ENCODE measurements at regions not wholly inside any gene's neighbourhood (a gene's known extent, or its start where the extent isn't known, plus 50 kb on each side); places are given as distances from the start of the nearest gene placed in this dataset.

- intact Hi-C loops (cut with DNase I; ENCODE audit: low total_unique reads): no loop called here
- no peaks in the 10 kb centered on the region for H3K4me1 ChIP-seq
- no peaks in the 10 kb centered on the region for H3K9me3 ChIP-seq
- H3K27me3 ChIP-seq: no peaks in the 10 kb centered on the region
- no peak overlapping the region for H3K4me3 ChIP-seq
- no peaks in the 10 kb centered on the region for H3K36me3 ChIP-seq
- WGBS, 5 donors: 63 to 74% (median 64%) methylated on average over 3 of the region's 3 CpGs
- TF ChIP-seq POLR2A (IDR thresholded peaks at IDR 0.05) (no peak), CTCF (IDR thresholded peaks at IDR 0.05) (no peak), POLR2AphosphoS5 (IDR thresholded peaks at IDR 0.05) (no peak), EP300 (IDR thresholded peaks at IDR 0.05) (no peak)
- DNase-seq: peak in 1 of 2 donors; percentile 23
- no peak overlapping the region for H3K27ac ChIP-seq
These were observed 72.5 kb upstream of the ANKRD1 start for GRCh38 chr10:90993340-90993739.

GRCh38 chr10:90997670-90998069, 76.8 kb upstream of the ANKRD1 start:
- Histone ChIP-seq H3K27me3 (no peaks in the 10 kb centered on the region), H3K4me3 (no peak overlapping the region), H3K27ac (no peak overlapping the region), H3K9me3 (no peaks in the 10 kb centered on the region), H3K36me3 (no peaks in the 10 kb centered on the region), H3K4me1 (no peaks in the 10 kb centered on the region)
- TF ChIP-seq CTCF (IDR thresholded peaks at IDR 0.05) (no peak), EP300 (IDR thresholded peaks at IDR 0.05) (no peak), POLR2A (IDR thresholded peaks at IDR 0.05) (no peak), POLR2AphosphoS5 (IDR thresholded peaks at IDR 0.05) (no peak)
- no peak for DNase-seq
- 58 to 76% (median 66%) methylated on average over 3 of the region's 3 CpGs for WGBS, 5 donors
- intact Hi-C loops (cut with DNase I; ENCODE audit: low total_unique reads): no loop called here

GRCh38 chr10:90998733-90999511, 78.0 kb upstream of the ANKRD1 start:
- no peak for TF ChIP-seq EP300 (IDR thresholded peaks at IDR 0.05)
- TF ChIP-seq POLR2AphosphoS5 (IDR thresholded peaks at IDR 0.05): no peak
- no peak for TF ChIP-seq POLR2A (IDR thresholded peaks at IDR 0.05)
- no peak for TF ChIP-seq CTCF (IDR thresholded peaks at IDR 0.05)
- Histone ChIP-seq H3K4me1 (no peaks in the 10 kb centered on the region), H3K9me3 (no peaks in the 10 kb centered on the region), H3K4me3 (no peak overlapping the region), H3K27ac (no peak overlapping the region), H3K36me3 (no peaks in the 10 kb centered on the region), H3K27me3 (no peaks in the 10 kb centered on the region)
- 84 to 90% (median 88%) methylated on average over 11 of the region's 11 CpGs for WGBS, 5 donors
- intact Hi-C loops (cut with DNase I; ENCODE audit: low total_unique reads): no loop called here
- DNase-seq: no peak

- WGBS, 5 donors: 80 to 84% (median 83%) methylated on average over 5 of the region's 5 CpGs
- Histone ChIP-seq H3K4me1 (no peaks in the 10 kb centered on the region), H3K36me3 (no peaks in the 10 kb centered on the region), H3K4me3 (no peak overlapping the region), H3K9me3 (no peaks in the 10 kb centered on the region), H3K27me3 (no peaks in the 10 kb centered on the region), H3K27ac (no peak overlapping the region)
- intact Hi-C loops (cut with DNase I; ENCODE audit: low total_unique reads): loop anchor here (10.0 kb wide), 1 partner anchor 255 kb away; no protein-coding TSS in a partner anchor
- TF ChIP-seq EP300 (IDR thresholded peaks at IDR 0.05) (no peak), POLR2A (IDR thresholded peaks at IDR 0.05) (no peak), POLR2AphosphoS5 (IDR thresholded peaks at IDR 0.05) (no peak), CTCF (IDR thresholded peaks at IDR 0.05) (no peak)
- no peak for DNase-seq
These were observed 78.8 kb upstream of the ANKRD1 start for GRCh38 chr10:90999512-91000172.
